ENCODE measurements at regions not wholly inside any gene's neighbourhood (a gene's known extent, or its start where the extent isn't known, plus 50 kb on each side); places are given as distances from the start of the nearest gene placed in this dataset.

DNA sequence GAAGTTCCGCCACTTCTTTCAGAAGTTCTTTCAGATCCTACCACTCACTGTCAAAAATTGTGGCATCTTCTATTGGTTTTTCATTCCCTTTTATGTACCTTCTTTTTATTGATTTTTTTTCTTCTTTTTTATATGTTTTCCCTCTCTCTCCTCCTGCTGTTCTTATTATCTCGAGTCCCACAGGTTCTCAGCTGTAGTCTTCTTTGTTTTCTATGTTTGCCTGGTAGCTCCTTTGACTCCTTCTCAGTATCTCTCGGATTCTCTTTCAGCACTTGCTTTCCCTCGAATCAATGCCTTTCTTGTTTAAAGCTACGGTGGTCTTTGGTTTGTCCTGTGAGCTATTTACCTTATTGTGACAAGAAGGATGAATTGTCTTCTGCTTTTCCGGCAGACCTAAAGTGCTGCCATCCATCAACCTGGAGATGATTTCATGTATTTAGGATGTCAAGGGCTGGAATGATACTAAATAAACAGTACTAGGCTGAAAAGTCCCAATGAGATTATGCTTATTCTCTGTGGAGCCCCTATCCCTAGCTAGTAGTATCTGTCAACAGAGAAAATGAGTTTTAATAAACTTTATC, 541.7 kb downstream of the NOVA1 start:
- DNase-seq (ENCODE audit: low spot score), result no peak
- H3K4me3 ChIP-seq, result no peak overlapping the region
- H3K4me1 ChIP-seq, result no peaks in the 10 kb centered on the region
- H3K27ac ChIP-seq, result no peak overlapping the region
- no peaks in the 10 kb centered on the region for H3K27me3 ChIP-seq
- H3K9me3 ChIP-seq, result no peaks in the 10 kb centered on the region
- TF ChIP-seq, protein P1, sequence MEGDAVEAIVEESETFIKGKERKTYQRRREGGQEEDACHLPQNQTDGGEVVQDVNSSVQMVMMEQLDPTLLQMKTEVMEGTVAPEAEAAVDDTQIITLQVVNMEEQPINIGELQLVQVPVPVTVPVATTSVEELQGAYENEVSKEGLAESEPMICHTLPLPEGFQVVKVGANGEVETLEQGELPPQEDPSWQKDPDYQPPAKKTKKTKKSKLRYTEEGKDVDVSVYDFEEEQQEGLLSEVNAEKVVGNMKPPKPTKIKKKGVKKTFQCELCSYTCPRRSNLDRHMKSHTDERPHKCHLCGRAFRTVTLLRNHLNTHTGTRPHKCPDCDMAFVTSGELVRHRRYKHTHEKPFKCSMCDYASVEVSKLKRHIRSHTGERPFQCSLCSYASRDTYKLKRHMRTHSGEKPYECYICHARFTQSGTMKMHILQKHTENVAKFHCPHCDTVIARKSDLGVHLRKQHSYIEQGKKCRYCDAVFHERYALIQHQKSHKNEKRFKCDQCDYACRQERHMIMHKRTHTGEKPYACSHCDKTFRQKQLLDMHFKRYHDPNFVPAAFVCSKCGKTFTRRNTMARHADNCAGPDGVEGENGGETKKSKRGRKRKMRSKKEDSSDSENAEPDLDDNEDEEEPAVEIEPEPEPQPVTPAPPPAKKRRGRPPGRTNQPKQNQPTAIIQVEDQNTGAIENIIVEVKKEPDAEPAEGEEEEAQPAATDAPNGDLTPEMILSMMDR (IDR thresholded peaks at IDR 0.05), result no peak
- H3K36me3 ChIP-seq, result no peaks in the 10 kb centered on the region

DNA sequence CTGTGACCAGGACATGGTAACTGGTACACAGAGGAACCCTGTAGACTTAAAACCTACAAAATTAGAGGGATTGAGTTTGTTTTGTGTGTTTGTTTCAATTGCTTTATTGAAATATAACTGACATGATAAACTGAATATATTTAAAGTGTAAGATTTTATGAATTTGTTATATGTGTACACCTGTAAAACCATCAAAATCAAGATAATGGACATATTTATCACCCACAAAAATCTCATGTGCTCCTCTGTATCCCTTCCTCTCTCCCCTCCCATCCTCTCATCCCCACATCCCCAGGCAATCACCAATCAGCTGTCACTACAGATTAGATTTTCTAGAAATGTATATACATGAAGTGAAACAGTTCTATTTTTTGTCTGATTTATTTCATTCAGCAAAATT, 565.5 kb downstream of the NOVA1 start:
- no peaks in the 10 kb centered on the region for H3K4me1 ChIP-seq
- H3K27me3 ChIP-seq, result no peaks in the 10 kb centered on the region
- TF ChIP-seq, protein P1 (IDR thresholded peaks at IDR 0.05), result no peak
- no peak overlapping the region for H3K4me3 ChIP-seq
- no peak for DNase-seq (ENCODE audit: low spot score)
- no peak overlapping the region for H3K27ac ChIP-seq
- H3K9me3 ChIP-seq, result no peaks in the 10 kb centered on the region
- no peaks in the 10 kb centered on the region for H3K36me3 ChIP-seq

DNA sequence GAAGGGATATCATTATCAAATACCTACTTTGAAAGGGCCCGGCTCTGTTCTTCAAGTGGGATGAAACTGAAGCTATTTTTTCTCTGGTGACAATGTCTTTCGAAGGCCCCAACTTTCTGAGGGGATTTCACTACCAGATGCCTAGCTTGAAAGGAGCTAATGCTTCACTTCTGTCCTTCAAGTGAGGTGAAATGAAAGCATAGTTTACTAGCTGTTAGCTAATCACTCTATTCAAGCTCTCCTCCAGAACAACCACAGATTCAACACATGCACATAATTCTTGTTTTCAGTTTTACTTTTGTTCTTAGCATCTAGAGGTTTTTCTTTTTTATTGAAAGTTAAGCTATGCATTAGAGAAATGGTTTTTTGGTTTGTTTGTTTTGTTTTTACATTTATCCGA, 571.4 kb downstream of the NOVA1 start:
- no peak for DNase-seq (ENCODE audit: low spot score)
- Histone ChIP-seq H3K36me3 (no peaks in the 10 kb centered on the region), H3K4me1 (no peaks in the 10 kb centered on the region), H3K27me3 (no peaks in the 10 kb centered on the region), H3K4me3 (no peak overlapping the region), H3K9me3 (no peaks in the 10 kb centered on the region), H3K27ac (no peak overlapping the region)
- TF ChIP-seq, protein P1 (IDR thresholded peaks at IDR 0.05), result no peak

DNA sequence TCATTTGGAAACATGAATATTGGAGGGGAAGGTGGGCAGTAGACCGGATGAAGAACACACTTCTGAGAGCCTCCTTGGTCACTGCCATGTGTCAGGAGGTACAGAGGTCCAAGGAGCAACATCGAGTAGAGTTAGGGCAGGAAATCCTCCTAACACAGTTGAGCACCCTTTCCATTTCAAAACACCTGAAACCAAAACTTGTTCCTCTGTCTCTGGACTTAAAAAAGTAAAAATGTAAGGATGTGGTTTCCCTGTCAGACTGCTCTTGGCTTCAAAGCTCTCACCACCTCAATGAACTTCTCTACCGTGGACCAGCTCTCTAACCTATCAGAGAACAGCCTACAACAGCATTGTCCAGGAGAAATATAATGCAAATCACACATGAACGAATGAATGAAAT, 573.9 kb downstream of the NOVA1 start:
- no peak overlapping the region for H3K27ac ChIP-seq
- H3K9me3 ChIP-seq, result no peaks in the 10 kb centered on the region
- H3K27me3 ChIP-seq, result no peaks in the 10 kb centered on the region
- H3K4me1 ChIP-seq, result no peaks in the 10 kb centered on the region
- H3K36me3 ChIP-seq, result no peaks in the 10 kb centered on the region
- TF ChIP-seq, protein P1 (IDR thresholded peaks at IDR 0.05), result no peak
- H3K4me3 ChIP-seq, result no peak overlapping the region
- DNase-seq (ENCODE audit: low spot score), result no peak

DNA sequence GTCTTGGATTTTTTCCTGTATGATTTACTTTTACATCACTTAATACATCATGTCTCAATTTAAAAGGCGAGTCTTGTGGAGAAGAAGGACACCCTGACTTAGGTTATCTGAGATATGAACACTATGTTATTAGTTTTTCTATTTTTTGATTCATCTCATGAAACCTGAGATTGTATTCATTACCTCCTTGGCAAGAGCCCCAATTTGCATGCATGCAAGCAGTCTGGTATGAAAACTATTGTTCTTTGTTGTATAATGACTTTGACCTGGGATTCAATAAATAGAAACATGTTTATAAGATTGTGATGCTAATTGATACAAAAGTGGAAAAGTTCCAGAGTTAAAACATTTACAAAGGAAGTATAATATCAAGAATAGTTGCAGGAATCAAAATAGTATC, 576.1 kb downstream of the NOVA1 start:
- TF ChIP-seq, protein P1 (IDR thresholded peaks at IDR 0.05), result no peak
- H3K27ac ChIP-seq, result no peak overlapping the region
- DNase-seq (ENCODE audit: low spot score), result no peak
- no peak overlapping the region for H3K4me3 ChIP-seq
- no peaks in the 10 kb centered on the region for H3K36me3 ChIP-seq
- no peaks in the 10 kb centered on the region for H3K9me3 ChIP-seq
- H3K27me3 ChIP-seq, result no peaks in the 10 kb centered on the region
- H3K4me1 ChIP-seq, result no peaks in the 10 kb centered on the region

DNA sequence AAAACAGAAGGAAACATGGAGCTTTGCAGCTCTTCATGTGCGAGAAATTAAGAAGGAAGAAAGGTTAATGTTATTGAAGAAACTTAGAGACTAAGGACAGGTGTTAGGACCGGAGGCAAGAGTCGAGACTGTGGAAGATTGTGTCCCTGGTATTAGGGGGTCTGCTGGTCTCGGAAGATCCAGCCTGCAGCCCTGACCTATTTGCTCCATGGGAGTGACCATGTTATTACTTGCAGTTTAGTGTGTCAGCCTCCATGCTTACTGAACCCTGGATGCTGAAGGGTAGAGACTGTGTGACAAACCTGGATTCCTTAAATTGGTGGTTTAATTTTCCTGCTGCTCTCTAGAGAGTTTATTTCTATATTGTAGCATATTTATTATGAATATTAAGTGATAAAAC, 580.6 kb downstream of the NOVA1 start:
- TF ChIP-seq, protein P1 (IDR thresholded peaks at IDR 0.05), result no peak
- Histone ChIP-seq H3K27ac (no peak overlapping the region), H3K27me3 (no peaks in the 10 kb centered on the region), H3K4me1 (no peaks in the 10 kb centered on the region), H3K36me3 (no peaks in the 10 kb centered on the region), H3K9me3 (no peaks in the 10 kb centered on the region), H3K4me3 (no peak overlapping the region)
- DNase-seq (ENCODE audit: low spot score), result no peak

All from right atrium auricular region (tissue), 2 donors.